Lower lobe of right lung (tissue), 2 donors: ENCODE measurements at regions not wholly inside any gene's neighbourhood (a gene's known extent, or its start where the extent isn't known, plus 50 kb on each side); places are given as distances from the start of the nearest gene placed in this dataset.
A peak's percentile ranks its signal among the peaks of the same experiment; 100 is the strongest.

Experiments used
- ATAC-seq, 2 donors: fragments of 200-7000 bp; cut with Tn5 transposase; one replicate each; pipeline ENCODE4 v1.9.1; 2020 to 2022; ENCODE audit warnings: mild to moderate bottlenecking in 2 of 2, moderate library complexity in 2 of 2
- DNase-seq: peaks from one replicate; pipeline ENCODE4 v3.0.0-alpha.2; 2020
- H3K27ac ChIP-seq: fragments of 200-600 bp; one replicate; pipeline ENCODE4 v1.8.0; 2022
- H3K27me3 ChIP-seq: fragments of 200-600 bp; one replicate; pipeline ENCODE4 v1.8.0; 2022; ENCODE audit warnings: low read depth
- H3K36me3 ChIP-seq: fragments of 200-600 bp; one replicate; pipeline ENCODE4 v1.8.0; 2022; ENCODE audit warnings: mild to moderate bottlenecking
- H3K4me1 ChIP-seq: fragments of 200-600 bp; one replicate; pipeline ENCODE4 v1.8.0; 2022
- H3K4me3 ChIP-seq: fragments of 200-600 bp; one replicate; pipeline ENCODE4 v1.8.0; 2022; ENCODE audit warnings: mild to moderate bottlenecking
- H3K9me3 ChIP-seq: fragments of 200-600 bp; one replicate; pipeline ENCODE4 v1.8.0; 2022
- intact Hi-C: fragments of 100-400 bp; cut with DNase I; formaldehyde crosslinking; loops from one replicate; pipeline ENCODE4 v1.11.0; 2022
- TF ChIP-seq, protein P1 (sequence below): fragments of 200-600 bp; IDR thresholded peaks from one replicate; pipeline ENCODE4 v1.8.0; 2022; ENCODE audit warnings: antibody characterized with exemption, mild to moderate bottlenecking
- donor health status: DM: no; HTN: yes; CAD: no; lungs with severe emphysema.

DNA sequence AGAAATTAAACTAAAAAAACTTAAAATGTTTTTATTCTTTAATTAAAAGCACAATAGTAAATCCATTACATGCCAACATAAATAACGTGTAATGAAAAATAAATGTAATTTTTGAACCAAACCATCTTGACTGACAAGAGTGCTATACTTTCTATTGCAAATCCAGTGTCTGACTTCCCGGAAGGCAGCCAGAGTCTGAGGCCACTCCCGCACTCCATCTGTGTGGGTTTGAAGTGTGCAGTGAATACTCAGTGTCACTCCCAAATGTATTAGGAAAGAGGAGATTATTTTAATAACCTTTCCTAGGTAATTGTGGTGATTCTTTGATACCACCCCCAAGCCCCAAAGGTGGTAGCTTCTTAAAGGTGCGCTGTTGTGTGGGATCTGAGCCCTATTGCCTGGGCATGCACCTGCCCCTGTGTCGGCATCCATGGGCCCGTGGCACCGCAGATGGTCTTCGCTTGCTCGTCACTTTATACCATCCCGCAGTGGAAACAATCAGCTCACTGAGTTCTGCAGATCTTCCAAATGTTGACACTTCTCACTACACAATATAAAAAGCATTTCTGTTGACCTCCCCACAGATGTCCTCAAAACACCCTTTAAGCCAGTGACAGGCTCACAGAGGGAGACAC, 391.2 kb downstream of the THBS2 start:
- no peak for ATAC-seq

DNA sequence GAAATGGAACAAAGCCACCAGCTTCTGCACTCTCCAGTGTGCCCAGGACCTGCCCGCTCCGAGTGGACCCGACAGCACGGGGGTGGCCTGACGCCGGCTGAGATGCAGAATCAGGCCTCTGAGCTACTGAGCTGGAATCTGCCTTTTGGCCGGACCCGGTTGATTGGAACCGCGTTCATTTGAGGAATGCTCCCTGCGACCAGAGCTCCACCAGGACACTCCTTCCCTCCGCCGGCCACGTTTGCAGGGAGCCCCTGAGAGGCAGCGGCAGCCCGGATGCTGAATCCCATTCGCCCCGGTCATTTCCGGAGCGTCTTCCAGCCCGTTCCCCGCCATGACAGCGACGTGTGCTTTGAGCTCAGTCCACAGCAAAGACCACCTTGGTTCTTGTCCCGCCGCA, 392.7 kb downstream of the THBS2 start:
- intact Hi-C loops = no loop called here
- no peaks in the 10 kb centered on the region for H3K9me3 ChIP-seq
- TF ChIP-seq, protein P1, sequence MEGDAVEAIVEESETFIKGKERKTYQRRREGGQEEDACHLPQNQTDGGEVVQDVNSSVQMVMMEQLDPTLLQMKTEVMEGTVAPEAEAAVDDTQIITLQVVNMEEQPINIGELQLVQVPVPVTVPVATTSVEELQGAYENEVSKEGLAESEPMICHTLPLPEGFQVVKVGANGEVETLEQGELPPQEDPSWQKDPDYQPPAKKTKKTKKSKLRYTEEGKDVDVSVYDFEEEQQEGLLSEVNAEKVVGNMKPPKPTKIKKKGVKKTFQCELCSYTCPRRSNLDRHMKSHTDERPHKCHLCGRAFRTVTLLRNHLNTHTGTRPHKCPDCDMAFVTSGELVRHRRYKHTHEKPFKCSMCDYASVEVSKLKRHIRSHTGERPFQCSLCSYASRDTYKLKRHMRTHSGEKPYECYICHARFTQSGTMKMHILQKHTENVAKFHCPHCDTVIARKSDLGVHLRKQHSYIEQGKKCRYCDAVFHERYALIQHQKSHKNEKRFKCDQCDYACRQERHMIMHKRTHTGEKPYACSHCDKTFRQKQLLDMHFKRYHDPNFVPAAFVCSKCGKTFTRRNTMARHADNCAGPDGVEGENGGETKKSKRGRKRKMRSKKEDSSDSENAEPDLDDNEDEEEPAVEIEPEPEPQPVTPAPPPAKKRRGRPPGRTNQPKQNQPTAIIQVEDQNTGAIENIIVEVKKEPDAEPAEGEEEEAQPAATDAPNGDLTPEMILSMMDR = no peak
- ATAC-seq (peak in 1 of 2 donors; percentile 17), DNase-seq (no peak)
- H3K4me3 ChIP-seq = no peak overlapping the region
- H3K27me3 ChIP-seq = peaks cover 4% of the 10 kb centered on the region
- no peaks in the 10 kb centered on the region for H3K36me3 ChIP-seq
- H3K4me1 ChIP-seq = no peaks in the 10 kb centered on the region
- no peak overlapping the region for H3K27ac ChIP-seq

More for the DNA sequence above, 391.2 kb downstream of the THBS2 start:
- no peak overlapping the region for H3K27ac ChIP-seq
- intact Hi-C loops = no loop called here
- DNase-seq = no peak
- no peaks in the 10 kb centered on the region for H3K36me3 ChIP-seq
- no peak overlapping the region for H3K4me3 ChIP-seq
- H3K27me3 ChIP-seq = peaks cover 4% of the 10 kb centered on the region
- H3K4me1 ChIP-seq = no peaks in the 10 kb centered on the region
- no peaks in the 10 kb centered on the region for H3K9me3 ChIP-seq
- TF ChIP-seq, protein P1 = no peak

DNA sequence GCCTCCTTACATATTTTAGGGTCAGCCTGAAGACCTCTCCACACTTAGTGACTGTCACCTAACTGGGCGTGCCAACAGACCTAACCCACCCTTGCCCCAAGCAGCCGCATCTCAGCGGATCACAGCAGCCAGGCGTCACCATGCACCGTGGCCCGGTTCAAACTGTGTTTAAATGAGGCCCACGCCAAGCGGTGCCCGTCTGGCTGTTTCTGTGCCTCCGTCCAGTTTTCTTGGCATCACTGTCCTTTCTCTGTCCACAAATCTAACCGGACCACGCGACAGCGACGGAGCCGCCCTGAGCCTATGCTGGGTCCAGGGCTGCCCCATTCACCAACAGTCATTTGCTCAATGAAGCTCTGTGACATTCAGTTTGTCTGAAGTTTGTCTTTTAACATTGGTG, 393.3 kb downstream of the THBS2 start:
- no peak for ATAC-seq
- Histone ChIP-seq H3K27me3 (peaks cover 4% of the 10 kb centered on the region), H3K4me3 (no peak overlapping the region), H3K9me3 (no peaks in the 10 kb centered on the region), H3K27ac (no peak overlapping the region), H3K36me3 (no peaks in the 10 kb centered on the region), H3K4me1 (no peaks in the 10 kb centered on the region)
- no peak for DNase-seq
- intact Hi-C loops = no loop called here
- TF ChIP-seq, protein P1 = no peak

DNA sequence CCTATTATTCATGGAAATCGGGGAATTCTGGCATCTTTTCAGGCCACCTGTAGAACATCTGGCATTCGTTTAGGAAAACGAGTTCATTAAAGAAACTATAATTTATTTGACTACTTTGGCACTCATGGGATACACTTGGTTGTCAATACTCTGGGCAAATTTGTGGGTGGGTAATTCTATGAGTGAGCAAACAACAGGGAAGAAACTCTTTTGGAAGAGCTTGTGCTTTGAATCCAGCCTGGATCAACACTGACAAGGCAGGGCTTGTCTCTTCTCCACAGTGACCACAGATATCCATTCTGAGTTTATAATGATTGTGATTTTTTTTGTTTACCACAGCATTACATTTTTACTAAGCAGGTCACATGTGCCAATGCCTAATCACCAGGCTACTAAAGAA, 394.7 kb downstream of the THBS2 start:
- H3K27me3 ChIP-seq = peaks cover 4% of the 10 kb centered on the region
- H3K36me3 ChIP-seq = no peaks in the 10 kb centered on the region
- H3K4me1 ChIP-seq = no peaks in the 10 kb centered on the region
- no peaks in the 10 kb centered on the region for H3K9me3 ChIP-seq
- H3K27ac ChIP-seq = no peak overlapping the region
- no peak overlapping the region for H3K4me3 ChIP-seq
- intact Hi-C loops = no loop called here
- TF ChIP-seq, protein P1 = no peak
- ATAC-seq = no peak
- no peak for DNase-seq

DNA sequence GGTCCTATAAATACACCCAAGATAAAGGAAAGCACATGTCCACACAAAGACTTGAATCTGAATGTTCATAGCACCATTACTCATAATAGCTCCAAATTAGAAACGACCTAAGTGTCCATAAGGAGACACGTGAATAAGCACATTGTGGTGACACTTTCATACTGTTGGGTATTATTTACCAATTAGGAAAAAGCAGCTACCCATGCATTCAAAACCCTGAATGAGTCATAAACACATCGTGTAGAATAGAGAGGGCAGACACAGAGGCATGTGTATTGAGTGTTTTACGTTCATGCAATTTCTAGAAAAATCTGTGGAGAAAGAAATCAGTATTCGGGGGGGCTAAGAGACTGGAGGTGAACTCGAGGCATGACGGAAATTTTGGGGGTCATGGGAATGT, 396.7 kb downstream of the THBS2 start:
- no peaks in the 10 kb centered on the region for H3K36me3 ChIP-seq
- peaks cover 4% of the 10 kb centered on the region for H3K27me3 ChIP-seq
- no peak overlapping the region for H3K27ac ChIP-seq
- intact Hi-C loops = no loop called here
- no peak for ATAC-seq
- H3K4me3 ChIP-seq = no peak overlapping the region
- H3K9me3 ChIP-seq = no peaks in the 10 kb centered on the region
- no peaks in the 10 kb centered on the region for H3K4me1 ChIP-seq
- TF ChIP-seq, protein P1 = no peak
- DNase-seq = no peak
